GM13977 (cell line): ENCODE measurements at regions not wholly inside any gene's neighbourhood (a gene's known extent, or its start where the extent isn't known, plus 50 kb on each side); places are given as distances from the start of the nearest gene placed in this dataset.
"Not testable (repeated sequence)": the region's sequence is repeated elsewhere in the genome, so short reads cannot be mapped to it uniquely, and the experiment has no call there.

ENCODE experiments used
- DNase-seq: peaks from one replicate; pipeline ENCODE4 v3.0.0; 2012; ENCODE audit warnings: low spot score
- in situ Hi-C: fragments of 300-500 bp; cut with MboI; formaldehyde crosslinking; loops from one replicate; pipeline ENCODE4 v1.12.0; 2022; ENCODE audit warnings: low sequenced_read_pairs, low pct_unique_long_range_greater_than_20kb, mixed read lengths, inconsistent platforms; ENCODE audit not compliant: unreplicated experiment
- TF ChIP-seq, protein P1 (sequence below): IDR thresholded peaks from 2 replicates; pipeline ENCODE4 v1.5.1; 2012; ENCODE audit warnings: mild to moderate bottlenecking, control low read depth; ENCODE audit not compliant: insufficient read depth; ENCODE audit errors: extremely low read depth, missing control alignments

DNA sequence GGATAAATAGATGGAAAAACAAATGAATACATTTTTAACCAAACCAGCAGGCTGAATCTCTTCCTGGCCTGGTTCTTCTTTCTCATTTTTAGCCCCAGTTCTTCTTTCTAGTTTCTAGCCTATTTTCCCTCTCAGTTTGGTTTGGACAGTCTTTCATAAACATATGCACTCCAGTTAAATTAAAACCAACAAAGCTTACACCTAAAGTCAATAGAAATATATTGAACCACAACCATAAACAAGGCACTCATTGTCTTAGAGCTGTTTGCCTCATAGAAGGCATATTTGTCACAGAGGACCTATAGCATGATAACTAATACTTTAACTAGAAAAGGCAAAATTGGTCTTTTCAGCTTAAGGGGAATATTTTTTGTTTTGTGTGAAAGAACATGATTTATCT is 638.3 kb downstream of the NR2F1-AS1 start:
- no peak for DNase-seq
- in situ Hi-C loops = no loop called here
- TF ChIP-seq, protein P1, sequence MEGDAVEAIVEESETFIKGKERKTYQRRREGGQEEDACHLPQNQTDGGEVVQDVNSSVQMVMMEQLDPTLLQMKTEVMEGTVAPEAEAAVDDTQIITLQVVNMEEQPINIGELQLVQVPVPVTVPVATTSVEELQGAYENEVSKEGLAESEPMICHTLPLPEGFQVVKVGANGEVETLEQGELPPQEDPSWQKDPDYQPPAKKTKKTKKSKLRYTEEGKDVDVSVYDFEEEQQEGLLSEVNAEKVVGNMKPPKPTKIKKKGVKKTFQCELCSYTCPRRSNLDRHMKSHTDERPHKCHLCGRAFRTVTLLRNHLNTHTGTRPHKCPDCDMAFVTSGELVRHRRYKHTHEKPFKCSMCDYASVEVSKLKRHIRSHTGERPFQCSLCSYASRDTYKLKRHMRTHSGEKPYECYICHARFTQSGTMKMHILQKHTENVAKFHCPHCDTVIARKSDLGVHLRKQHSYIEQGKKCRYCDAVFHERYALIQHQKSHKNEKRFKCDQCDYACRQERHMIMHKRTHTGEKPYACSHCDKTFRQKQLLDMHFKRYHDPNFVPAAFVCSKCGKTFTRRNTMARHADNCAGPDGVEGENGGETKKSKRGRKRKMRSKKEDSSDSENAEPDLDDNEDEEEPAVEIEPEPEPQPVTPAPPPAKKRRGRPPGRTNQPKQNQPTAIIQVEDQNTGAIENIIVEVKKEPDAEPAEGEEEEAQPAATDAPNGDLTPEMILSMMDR = no peak

DNA sequence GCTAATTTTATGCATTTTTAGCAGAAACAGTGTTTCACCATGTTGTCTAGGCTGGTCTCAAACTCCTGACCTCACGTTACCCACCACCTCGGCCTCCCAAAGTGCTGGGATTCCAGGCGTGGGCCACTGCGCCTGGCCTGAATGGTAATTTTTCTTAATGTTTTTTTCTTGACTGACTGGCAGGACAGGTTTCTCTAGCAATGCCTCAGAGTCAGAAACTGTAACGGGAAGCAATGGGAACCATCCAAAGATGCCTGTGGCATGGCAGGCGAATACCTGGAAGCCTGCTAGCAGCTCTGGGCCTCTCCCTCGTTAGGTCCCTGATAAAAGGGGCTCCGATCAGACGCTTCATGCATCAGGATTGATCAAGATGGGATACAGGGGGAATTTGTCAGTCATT is 639.2 kb downstream of the NR2F1-AS1 start:
- in situ Hi-C loops = no loop called here

DNA sequence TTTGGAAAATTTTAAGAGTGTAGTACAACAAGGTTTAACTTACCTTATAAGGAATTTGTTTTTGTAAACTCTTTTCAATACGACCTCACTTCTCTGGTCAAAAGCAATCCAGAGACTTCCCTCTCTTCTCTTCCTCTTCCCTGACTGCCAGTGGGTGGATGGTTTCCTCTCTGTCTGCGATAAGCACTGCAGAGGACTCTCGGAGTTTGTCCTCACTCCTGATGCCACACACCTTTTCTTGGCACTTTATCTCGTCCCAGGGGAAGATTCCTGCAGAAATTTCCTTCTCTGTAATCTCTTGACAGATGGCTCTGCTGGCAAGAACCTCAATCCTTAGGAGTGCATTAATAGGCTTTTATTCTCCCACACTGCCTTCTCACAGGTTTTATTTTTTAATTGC is 641.6 kb downstream of the NR2F1-AS1 start:
- no peak for DNase-seq
- in situ Hi-C loops = no loop called here
- TF ChIP-seq, protein P1 = no peak

More for the DNA sequence above, 639.2 kb downstream of the NR2F1-AS1 start:
- TF ChIP-seq, protein P1 = no peak
- no peak for DNase-seq

- in situ Hi-C loops, DNase-seq: not testable (repeated sequence)
Observed at GRCh38 chr5:92937396-92937795, 643.6 kb downstream of the NR2F1-AS1 start.

DNA sequence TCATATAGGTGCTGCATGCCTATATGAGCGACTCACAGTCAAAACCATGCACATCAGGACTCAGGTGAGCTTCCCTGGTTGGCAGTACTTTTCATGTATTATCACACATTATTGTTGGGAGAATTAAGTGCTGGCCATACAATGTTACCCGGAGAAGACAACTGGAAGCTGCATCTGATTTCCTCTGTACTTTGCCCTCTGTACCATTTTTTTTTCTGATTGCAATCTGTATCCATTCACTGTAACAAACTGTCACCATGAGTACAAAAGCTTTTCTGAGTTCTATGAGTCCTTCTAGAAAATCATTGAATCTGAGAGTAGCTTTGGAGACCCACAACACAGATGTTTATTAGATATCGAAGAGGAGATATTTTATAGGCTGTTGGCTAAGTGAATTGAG is 651.0 kb downstream of the NR2F1-AS1 start:
- TF ChIP-seq, protein P1 = no peak
- DNase-seq = no peak
- in situ Hi-C loops = no loop called here

- TF ChIP-seq, protein P1 = no peak
- in situ Hi-C loops = no loop called here
- DNase-seq = no peak
Observed at GRCh38 chr5:92927291-92927778, 653.7 kb downstream of the NR2F1-AS1 start.

DNA sequence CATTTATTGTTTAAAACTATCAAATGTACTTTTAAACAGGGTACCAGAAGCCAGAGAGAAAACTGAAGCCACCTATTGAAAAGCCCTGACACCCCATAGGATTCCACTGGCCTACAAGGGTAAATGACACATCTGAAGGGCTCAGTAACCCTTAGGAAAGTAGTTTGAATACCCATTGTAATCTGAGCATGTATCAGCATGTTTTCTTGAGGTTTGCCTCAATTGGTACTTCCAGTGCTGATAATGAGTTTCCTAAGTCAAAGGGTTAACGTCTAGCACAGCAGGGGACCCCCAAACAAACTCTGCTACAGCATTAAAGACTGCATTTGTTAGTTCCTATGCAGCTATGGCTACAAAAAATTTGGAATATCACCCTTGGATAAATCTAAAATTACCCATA is 657.1 kb downstream of the NR2F1-AS1 start:
- TF ChIP-seq, protein P1 = no peak
- in situ Hi-C loops = no loop called here
- no peak for DNase-seq
